AG08395 (cell line): ENCODE measurements at regions not wholly inside any gene's neighbourhood (a gene's known extent, or its start where the extent isn't known, plus 50 kb on each side); places are given as distances from the start of the nearest gene placed in this dataset.

ENCODE experiments used
- DNase-seq: peaks from one replicate; pipeline ENCODE4 v3.0.0; 2012; ENCODE audit warnings: mixed read lengths, low spot score

GRCh38 chr2:128726236-128726635 lies 407.6 kb upstream of the HS6ST1 start:
- no peak for DNase-seq

- DNase-seq = no peak
Observed at GRCh38 chr2:128726911-128727310, 408.2 kb upstream of the HS6ST1 start.

GRCh38 chr2:128727404-128727803 lies 408.7 kb upstream of the HS6ST1 start:
- DNase-seq = no peak

- DNase-seq = peak; percentile 88
Observed at GRCh38 chr2:128727914-128728313, 409.2 kb upstream of the HS6ST1 start.

GRCh38 chr2:128729051-128729450 lies 410.4 kb upstream of the HS6ST1 start:
- DNase-seq = no peak

- DNase-seq = no peak
Observed at GRCh38 chr2:128731994-128732650, 413.5 kb upstream of the HS6ST1 start.

- DNase-seq = peak; percentile 79
Observed at GRCh38 chr2:128732976-128733431, 414.3 kb upstream of the HS6ST1 start.

GRCh38 chr2:128733450-128733849 lies 414.8 kb upstream of the HS6ST1 start:
- DNase-seq = no peak

GRCh38 chr2:128734521-128735295 lies 416.0 kb upstream of the HS6ST1 start:
- DNase-seq = no peak

GRCh38 chr2:128735296-128735960 lies 416.8 kb upstream of the HS6ST1 start:
- no peak for DNase-seq

- no peak for DNase-seq
Observed at GRCh38 chr2:128736046-128736688, 417.5 kb upstream of the HS6ST1 start.

- DNase-seq = peak; percentile 76
Observed at GRCh38 chr2:128736689-128737545, 418.2 kb upstream of the HS6ST1 start.

GRCh38 chr2:128737546-128737826 lies 418.8 kb upstream of the HS6ST1 start:
- no peak for DNase-seq

GRCh38 chr2:128738446-128739110 lies 419.9 kb upstream of the HS6ST1 start:
- DNase-seq = no peak

GRCh38 chr2:128742467-128742866 lies 423.8 kb upstream of the HS6ST1 start:
- DNase-seq = no peak

GRCh38 chr2:128745946-128746345 lies 427.3 kb upstream of the HS6ST1 start:
- no peak for DNase-seq

- DNase-seq = no peak
Observed at GRCh38 chr2:128746356-128746755, 427.7 kb upstream of the HS6ST1 start.

GRCh38 chr2:128748336-128748735 lies 429.7 kb upstream of the HS6ST1 start:
- DNase-seq = no peak

- DNase-seq = no peak
Observed at GRCh38 chr2:128748835-128749605, 430.4 kb upstream of the HS6ST1 start.
